Coronary artery (tissue), 2 donors: ENCODE measurements at regions not wholly inside any gene's neighbourhood (a gene's known extent, or its start where the extent isn't known, plus 50 kb on each side); places are given as distances from the start of the nearest gene placed in this dataset.
"Not testable (repeated sequence)": the region's sequence is repeated elsewhere in the genome, so short reads cannot be mapped to it uniquely, and the experiment has no call there.

Source experiments
- DNase-seq: peaks from one replicate; pipeline ENCODE4 v3.0.0-alpha.2; 2017; ENCODE audit warnings: low spot score
- H3K27ac ChIP-seq, 2 donors: fragments of 200-600 bp; sonication (generic); one replicate each; pipeline ENCODE4 v1.5.1; 2016 to 2019
- H3K4me3 ChIP-seq: fragments of 200-600 bp; sonication (generic); 2 replicates; pipeline ENCODE4 v1.5.1; 2016; ENCODE audit warnings: mild to moderate bottlenecking, moderate library complexity
- TF ChIP-seq, protein P1 (sequence below): fragments of 200-600 bp; sonication (generic); IDR thresholded peaks from one replicate; pipeline ENCODE4 v1.5.1; 2019; ENCODE audit warnings: antibody characterized with exemption

DNA sequence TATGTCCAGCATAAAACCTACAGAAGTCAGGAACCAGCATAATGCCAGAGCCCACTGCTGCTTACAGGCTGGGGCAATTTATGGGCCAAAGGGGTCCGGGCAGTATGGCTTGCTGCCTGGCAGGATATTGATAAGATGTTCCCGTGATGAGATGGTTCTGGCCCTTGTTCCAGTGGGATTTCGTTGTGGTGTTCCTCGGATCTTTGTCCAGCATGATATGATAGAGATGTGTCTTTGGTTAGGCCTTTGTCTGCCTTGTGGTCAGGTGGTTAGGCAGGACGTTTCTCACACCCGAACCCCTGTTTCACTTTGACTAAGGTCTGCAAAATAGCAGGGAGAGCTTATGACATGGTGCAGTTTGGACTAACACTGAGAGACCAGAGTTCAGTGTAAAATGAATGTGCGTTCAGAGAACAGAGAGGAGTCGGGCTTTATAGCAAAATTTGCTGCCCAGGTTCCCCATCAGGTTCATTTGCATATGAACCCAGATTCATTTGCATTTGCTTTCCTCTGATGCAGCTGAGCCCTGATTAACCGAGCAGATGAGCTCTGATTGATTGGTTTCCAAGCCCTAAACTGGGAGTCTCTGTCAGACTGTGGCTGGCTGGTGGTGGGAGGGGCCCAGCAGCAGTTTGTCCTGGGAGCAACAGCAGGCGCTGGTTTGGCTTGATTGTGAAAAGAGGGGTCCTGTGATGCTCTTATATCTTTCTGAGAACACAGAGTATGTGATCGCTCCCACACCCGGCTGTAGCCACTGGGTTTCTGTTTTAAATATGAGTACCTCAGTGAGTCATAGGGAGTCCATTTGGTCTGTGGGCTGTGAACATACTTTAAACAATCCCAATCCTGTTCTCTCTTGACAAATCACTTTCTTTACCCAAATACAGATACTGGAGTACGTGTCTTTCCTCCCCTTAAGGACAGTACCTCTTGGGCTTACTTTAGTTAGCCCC, 156.3 kb upstream of the PZP start:
- no peak for DNase-seq
- Histone ChIP-seq H3K4me3 (no peak overlapping the region), H3K27ac (no peak overlapping the region)
- TF ChIP-seq, protein P1, sequence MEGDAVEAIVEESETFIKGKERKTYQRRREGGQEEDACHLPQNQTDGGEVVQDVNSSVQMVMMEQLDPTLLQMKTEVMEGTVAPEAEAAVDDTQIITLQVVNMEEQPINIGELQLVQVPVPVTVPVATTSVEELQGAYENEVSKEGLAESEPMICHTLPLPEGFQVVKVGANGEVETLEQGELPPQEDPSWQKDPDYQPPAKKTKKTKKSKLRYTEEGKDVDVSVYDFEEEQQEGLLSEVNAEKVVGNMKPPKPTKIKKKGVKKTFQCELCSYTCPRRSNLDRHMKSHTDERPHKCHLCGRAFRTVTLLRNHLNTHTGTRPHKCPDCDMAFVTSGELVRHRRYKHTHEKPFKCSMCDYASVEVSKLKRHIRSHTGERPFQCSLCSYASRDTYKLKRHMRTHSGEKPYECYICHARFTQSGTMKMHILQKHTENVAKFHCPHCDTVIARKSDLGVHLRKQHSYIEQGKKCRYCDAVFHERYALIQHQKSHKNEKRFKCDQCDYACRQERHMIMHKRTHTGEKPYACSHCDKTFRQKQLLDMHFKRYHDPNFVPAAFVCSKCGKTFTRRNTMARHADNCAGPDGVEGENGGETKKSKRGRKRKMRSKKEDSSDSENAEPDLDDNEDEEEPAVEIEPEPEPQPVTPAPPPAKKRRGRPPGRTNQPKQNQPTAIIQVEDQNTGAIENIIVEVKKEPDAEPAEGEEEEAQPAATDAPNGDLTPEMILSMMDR, result no peak

DNA sequence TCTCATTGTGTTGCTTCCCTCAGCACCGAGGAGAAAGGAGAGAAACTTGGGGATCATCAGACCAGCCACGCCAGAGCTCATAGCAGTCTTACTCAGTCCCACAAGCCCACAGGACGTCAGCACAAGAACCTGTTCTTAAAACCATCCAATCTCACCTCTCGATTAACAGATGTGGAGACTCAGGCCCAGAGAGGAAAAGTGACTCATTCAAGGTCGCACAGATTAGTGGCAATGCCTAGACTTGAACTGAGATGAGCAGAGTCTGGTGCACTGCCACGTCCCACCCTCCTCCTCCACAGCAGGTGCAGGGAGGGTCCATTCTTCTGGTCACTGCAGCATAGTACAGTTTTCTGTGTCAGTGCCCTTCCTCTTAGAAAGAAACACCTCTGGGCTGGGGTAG, 154.9 kb upstream of the PZP start:
- Histone ChIP-seq H3K27ac (no peak overlapping the region), H3K4me3 (no peak overlapping the region)
- no peak for DNase-seq
- TF ChIP-seq, protein P1, result no peak

DNA sequence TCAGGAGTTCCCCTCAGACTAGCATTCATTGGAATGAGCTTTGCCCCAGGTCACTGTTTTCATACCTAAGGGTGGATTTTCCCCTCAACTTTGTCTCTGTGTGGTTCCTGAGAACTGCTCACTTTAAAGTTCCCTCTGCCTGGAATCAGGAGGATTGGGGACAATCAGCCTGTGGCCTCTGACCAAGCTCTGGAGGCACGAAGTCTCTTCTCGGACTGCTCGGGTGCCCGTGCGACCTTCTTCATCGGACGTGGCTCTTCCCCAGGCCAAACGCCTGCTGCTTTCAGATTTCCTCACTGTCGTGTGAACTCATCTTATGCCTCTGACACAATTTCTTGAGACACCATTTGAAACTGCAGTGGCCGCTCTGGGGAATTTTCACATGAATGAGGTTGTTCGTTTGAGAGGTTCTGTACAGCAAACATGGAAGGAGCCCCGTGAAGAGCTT, 153.7 kb upstream of the PZP start:
- no peak for DNase-seq
- TF ChIP-seq, protein P1, result no peak
- H3K4me3 ChIP-seq, result no peak overlapping the region
- H3K27ac ChIP-seq, result no peak overlapping the region

DNA sequence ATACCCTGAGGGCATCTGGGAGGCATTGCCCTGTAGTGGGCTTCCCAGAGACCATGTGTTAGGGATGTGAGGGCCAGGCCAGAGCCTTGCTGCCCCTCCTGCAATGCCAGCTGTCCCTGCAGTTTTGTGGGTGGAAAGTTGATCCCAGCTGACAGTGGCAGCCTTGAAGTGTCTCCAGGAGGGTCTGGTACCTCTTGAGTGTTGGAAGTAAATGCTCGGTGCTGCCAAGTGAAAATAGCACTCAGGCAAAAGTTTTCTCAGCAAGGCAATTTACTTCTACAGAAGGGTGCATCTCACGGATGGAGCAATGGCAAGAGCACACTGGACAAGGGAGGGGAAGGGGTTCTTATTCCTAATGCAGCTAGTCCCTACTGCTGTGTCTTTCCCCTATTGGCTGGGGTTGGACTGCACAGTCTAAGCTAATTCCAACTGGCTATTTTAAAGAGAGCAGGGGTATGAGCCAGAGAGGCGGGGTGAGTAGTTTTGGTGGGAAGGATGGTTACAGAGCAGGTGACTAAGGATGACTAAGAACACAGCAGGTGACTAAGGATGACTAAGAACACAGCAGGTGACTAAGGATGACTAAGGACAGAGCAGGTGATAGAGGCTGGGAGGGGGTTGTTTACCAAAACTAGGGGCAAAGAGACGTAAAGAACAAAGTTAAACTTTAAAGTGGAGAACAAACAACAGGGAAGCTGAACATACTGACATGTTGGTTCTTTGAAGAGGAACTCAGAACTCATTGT, 146.0 kb upstream of the PZP start:
- not testable (repeated sequence) for H3K4me3 ChIP-seq, DNase-seq, H3K27ac ChIP-seq

DNA sequence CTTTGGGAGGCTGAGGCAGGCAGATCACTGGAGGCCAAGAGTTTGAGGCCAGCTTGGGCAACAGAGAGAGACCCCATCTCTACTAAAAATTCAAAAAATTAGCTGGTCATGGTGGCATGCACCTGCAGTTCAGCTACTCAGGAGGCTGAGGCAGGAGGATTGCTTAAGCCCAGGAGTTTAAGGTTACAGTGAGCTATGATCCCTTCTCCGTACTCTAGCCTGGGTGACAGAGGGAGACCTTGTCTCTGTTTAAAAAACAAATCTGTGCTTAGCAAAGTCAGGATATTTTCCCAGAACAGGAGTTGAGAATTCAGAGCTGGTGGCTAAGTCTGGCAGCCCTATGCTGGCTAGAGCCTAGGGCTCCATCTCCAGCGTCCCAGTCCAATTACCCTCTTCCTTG, 142.9 kb upstream of the PZP start:
- no peak overlapping the region for H3K27ac ChIP-seq
- TF ChIP-seq, protein P1, result no peak
- no peak for DNase-seq
- no peak overlapping the region for H3K4me3 ChIP-seq

DNA sequence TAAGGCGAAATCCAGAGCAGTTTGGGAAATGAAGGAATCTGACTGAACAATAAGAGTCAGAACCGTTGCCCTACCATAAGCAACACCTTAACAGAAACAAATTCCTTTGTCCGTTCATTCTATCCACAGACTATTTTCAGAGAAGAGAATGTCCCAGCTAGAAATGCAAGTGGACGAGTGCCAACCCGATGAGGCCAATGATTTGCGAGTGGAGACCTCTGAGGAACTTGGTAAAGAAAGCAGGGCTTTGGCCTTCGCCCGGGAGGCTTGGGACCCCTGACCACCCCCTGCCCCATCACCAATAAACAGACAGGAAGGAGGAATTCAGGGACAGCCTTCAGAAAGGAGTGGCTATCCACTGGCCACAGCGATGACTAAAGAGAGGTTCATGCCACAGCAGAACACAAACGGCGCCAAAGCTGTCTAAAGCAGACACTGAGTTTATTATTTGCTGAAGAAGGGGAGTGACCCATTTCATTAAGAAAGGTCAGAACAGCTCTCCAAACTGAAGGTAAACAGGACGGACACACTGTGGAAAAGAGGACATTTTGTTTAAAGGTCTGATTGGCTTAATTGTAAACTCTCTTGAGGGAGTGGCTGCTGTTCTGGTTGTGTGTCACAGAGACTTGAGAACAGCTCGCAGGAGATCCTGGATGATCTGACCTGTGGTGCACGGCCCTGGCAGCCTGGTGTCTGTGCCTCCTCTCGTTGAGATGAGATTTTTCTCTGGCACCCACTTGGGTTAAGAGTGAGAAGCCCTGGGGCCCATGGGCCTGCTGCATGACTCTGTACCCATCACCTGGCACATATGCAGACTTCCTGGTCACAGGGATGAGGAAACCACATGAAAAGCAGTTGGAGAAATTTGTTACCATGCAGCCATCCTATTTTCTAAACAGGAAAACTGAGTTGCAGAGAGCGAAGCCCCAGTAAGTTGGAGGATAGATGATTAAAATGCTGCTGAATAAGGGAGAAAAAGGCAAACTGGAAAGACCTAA, 142.0 kb upstream of the PZP start:
- H3K4me3 ChIP-seq, result no peak overlapping the region
- DNase-seq, result no peak
- TF ChIP-seq, protein P1, result no peak
- H3K27ac ChIP-seq, result no peak overlapping the region
